ENCODE measurements at regions not wholly inside any gene's neighbourhood (a gene's known extent, or its start where the extent isn't known, plus 50 kb on each side); places are given as distances from the start of the nearest gene placed in this dataset.

- H3K27me3 Mint-ChIP-seq = peaks cover 33% of the 10 kb centered on the region
- CTCF ChIA-PET = interaction anchor here (0.6 kb wide), 1 partner anchor 108 kb away, joined by 4 read pairs; no protein-coding TSS in a partner anchor
- Histone ChIP-seq H4K20me1 (ENCODE audit: control insufficient read depth, insufficient read depth, low read length, poor library complexity, severe bottlenecking) (no peaks in the 10 kb centered on the region), H3K4me3 (ENCODE audit: control extremely low read depth in 1 of 5, extremely low read depth in 1 of 5, insufficient read depth in 1 of 5, low read depth in 2 of 5, low read length in 4 of 5) (no peak overlapping the region), H3K9ac (ENCODE audit: low read length) (no peak overlapping the region), H2AFZ (ENCODE audit: insufficient read depth, low read depth, low read length, poor library complexity, severe bottlenecking) (no peak overlapping the region), H3K9me3 (ENCODE audit: control extremely low read depth in 1 of 3, control insufficient read depth in 2 of 3, insufficient read depth in 1 of 3, low read length in 2 of 3) (peaks cover 0 to 3% (median 0%) of the 10 kb centered on the region in 3 donors), H3K27me3 (replicated peaks in 1 of 4; ENCODE audit: control extremely low read depth in 1 of 4, control insufficient read depth in 3 of 4, insufficient read depth in 4 of 4, low read length in 3 of 4) (no peaks in the 10 kb centered on the region), H3K79me2 (ENCODE audit: control insufficient read depth, insufficient read depth, low read length) (no peaks in the 10 kb centered on the region), H3K36me3 (replicated peaks in 1 of 2; ENCODE audit: control extremely low read depth in 1 of 2, control insufficient read depth in 1 of 2, extremely low read depth in 1 of 2, insufficient read depth in 2 of 2, low read length in 1 of 2) (no peaks in the 10 kb centered on the region), H3K4me1 (ENCODE audit: control insufficient read depth in 2 of 2, insufficient read depth in 2 of 2, low read length in 2 of 2) (no peaks in the 10 kb centered on the region), H3K4me2 (replicated peaks; ENCODE audit: low read depth, low read length, poor library complexity, severe bottlenecking) (no peak overlapping the region), H3K27ac (ENCODE audit: low read length in 2 of 2) (no peak overlapping the region)
- POLR2A ChIA-PET = no interaction called here
- no peak overlapping the region for H3K27ac Mint-ChIP-seq
- intact Hi-C loops (cut with micrococcal nuclease) = no loop called here
- H3K4me3 Mint-ChIP-seq = no peak overlapping the region
- no peaks in the 10 kb centered on the region for H3K9me3 Mint-ChIP-seq (ENCODE audit: insufficient read depth)
- DNase-seq (no peak), ATAC-seq (ENCODE audit: low read depth) (no peak)
- H3K4me1 Mint-ChIP-seq = no peaks in the 10 kb centered on the region
- TF ChIP-seq CTCF (IDR thresholded peaks at IDR 0.05) (no peak), EZH2 (IDR thresholded peaks at IDR 0.05; ENCODE audit: borderline replicate concordance, insufficient read depth, low read depth, low read length, poor library complexity, severe bottlenecking) (no peak)
- no CpG with 5 or more reads among the region's 3 CpGs for WGBS (ENCODE audit: insufficient coverage)
Measured at GRCh38 chr5:154129013-154129412, 61.5 kb upstream of the GALNT10 start.

GRCh38 chr5:154129921-154130320, 60.6 kb upstream of the GALNT10 start:
- no peak overlapping the region for H3K4me3 Mint-ChIP-seq
- ChIA-PET CTCF (no interaction called here), POLR2A (no interaction called here)
- H3K79me2 ChIP-seq (ENCODE audit: control insufficient read depth, insufficient read depth, low read length) = no peaks in the 10 kb centered on the region
- intact Hi-C loops (cut with micrococcal nuclease) = no loop called here
- no peak overlapping the region for H3K9ac ChIP-seq (ENCODE audit: low read length)
- H3K4me3 ChIP-seq (ENCODE audit: control extremely low read depth in 1 of 5, extremely low read depth in 1 of 5, insufficient read depth in 1 of 5, low read depth in 2 of 5, low read length in 4 of 5) = no peak overlapping the region
- peaks cover 0 to 3% (median 0%) of the 10 kb centered on the region in 3 donors for H3K9me3 ChIP-seq (ENCODE audit: control extremely low read depth in 1 of 3, control insufficient read depth in 2 of 3, insufficient read depth in 1 of 3, low read length in 2 of 3)
- DNase-seq (no peak), ATAC-seq (ENCODE audit: low read depth) (no peak)
- no CpG with 5 or more reads among the region's 1 CpG for WGBS (ENCODE audit: insufficient coverage)
- H3K9me3 Mint-ChIP-seq (ENCODE audit: insufficient read depth) = no peaks in the 10 kb centered on the region
- H3K4me2 ChIP-seq (replicated peaks; ENCODE audit: low read depth, low read length, poor library complexity, severe bottlenecking) = no peak overlapping the region
- H3K27me3 ChIP-seq (replicated peaks in 1 of 4; ENCODE audit: control extremely low read depth in 1 of 4, control insufficient read depth in 3 of 4, insufficient read depth in 4 of 4, low read length in 3 of 4) = no peaks in the 10 kb centered on the region
- H3K27me3 Mint-ChIP-seq = peaks cover 25% of the 10 kb centered on the region
- H2AFZ ChIP-seq (ENCODE audit: insufficient read depth, low read depth, low read length, poor library complexity, severe bottlenecking) = no peak overlapping the region
- H3K27ac Mint-ChIP-seq = no peak overlapping the region
- H3K4me1 ChIP-seq (ENCODE audit: control insufficient read depth in 2 of 2, insufficient read depth in 2 of 2, low read length in 2 of 2) = no peaks in the 10 kb centered on the region
- TF ChIP-seq CTCF (IDR thresholded peaks at IDR 0.05) = no peak
- no peak for TF ChIP-seq EZH2 (IDR thresholded peaks at IDR 0.05; ENCODE audit: borderline replicate concordance, insufficient read depth, low read depth, low read length, poor library complexity, severe bottlenecking)
- no peak overlapping the region for H3K27ac ChIP-seq (ENCODE audit: low read length in 2 of 2)
- no peaks in the 10 kb centered on the region for H3K4me1 Mint-ChIP-seq
- no peaks in the 10 kb centered on the region for H4K20me1 ChIP-seq (ENCODE audit: control insufficient read depth, insufficient read depth, low read length, poor library complexity, severe bottlenecking)
- no peaks in the 10 kb centered on the region for H3K36me3 ChIP-seq (replicated peaks in 1 of 2; ENCODE audit: control extremely low read depth in 1 of 2, control insufficient read depth in 1 of 2, extremely low read depth in 1 of 2, insufficient read depth in 2 of 2, low read length in 1 of 2)

All from B cell (primary cell).